Chondrocyte (in vitro differentiated cells): ENCODE measurements at regions not wholly inside any gene's neighbourhood (a gene's known extent, or its start where the extent isn't known, plus 50 kb on each side); places are given as distances from the start of the nearest gene placed in this dataset.

Experiments used
- DNase-seq: peaks from one replicate; pipeline ENCODE4 v3.0.0; 2021; ENCODE audit warnings: mixed read lengths, low spot score
- H3K27ac Mint-ChIP-seq: one replicate; pipeline ENCODE4 v1.8.0; 2021; ENCODE audit warnings: mild to moderate bottlenecking, moderate library complexity, mixed read lengths; ENCODE audit not compliant: unreplicated experiment
- H3K27me3 Mint-ChIP-seq: 2 replicates; pipeline ENCODE4 v1.8.0; 2021; ENCODE audit warnings: low read depth, mixed read lengths
- H3K36me3 Mint-ChIP-seq: 2 replicates; pipeline ENCODE4 v1.8.0; 2021; ENCODE audit warnings: low read depth, mixed read lengths
- H3K4me1 Mint-ChIP-seq: 2 replicates; pipeline ENCODE4 v1.8.0; 2021; ENCODE audit warnings: low read depth, mild to moderate bottlenecking, mixed read lengths
- H3K4me3 Mint-ChIP-seq: one replicate; pipeline ENCODE4 v1.8.0; 2021; ENCODE audit warnings: mild to moderate bottlenecking, moderate library complexity, mixed read lengths; ENCODE audit not compliant: unreplicated experiment
- H3K9me3 Mint-ChIP-seq: 2 replicates; pipeline ENCODE4 v1.8.0; 2021; ENCODE audit warnings: low read depth, mixed read lengths
- TF ChIP-seq, protein P1 (sequence below): fragments of 200-600 bp; sonication (generic); IDR thresholded peaks from 2 replicates; pipeline ENCODE4 v1.5.0; 2021; ENCODE audit warnings: antibody characterized with exemption, mild to moderate bottlenecking, moderate library complexity

DNA sequence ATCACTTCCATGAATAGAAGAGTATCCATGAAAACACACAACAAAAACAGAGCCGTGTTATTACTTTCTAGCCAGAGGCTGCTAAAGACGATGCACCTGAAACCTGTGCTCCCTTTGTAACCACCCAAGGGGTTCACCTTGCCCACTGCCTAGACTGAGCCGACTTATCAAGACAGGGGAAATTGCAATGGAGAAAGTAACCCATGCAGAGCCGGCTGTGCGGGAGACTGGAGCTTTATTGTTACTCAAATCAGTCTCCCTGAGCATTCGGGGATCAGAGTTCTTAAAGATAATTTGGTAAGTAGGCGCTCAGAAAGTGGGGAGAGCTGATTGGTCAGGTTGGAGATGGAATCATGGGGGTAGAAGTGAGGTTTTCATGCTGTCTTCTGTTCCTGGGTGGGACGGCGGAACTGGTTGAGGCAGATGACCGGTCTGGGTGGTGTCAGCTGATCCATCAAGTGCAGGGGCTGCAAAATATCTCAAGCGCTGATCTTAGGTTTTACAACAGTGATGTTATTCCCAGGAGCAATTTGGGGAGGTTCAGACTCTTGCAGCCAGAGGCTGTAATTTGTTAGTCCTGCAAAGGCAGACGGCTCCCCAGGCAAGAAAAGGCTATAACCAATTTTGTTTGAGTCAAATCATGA is 366.6 kb downstream of the PREX1 start:
- TF ChIP-seq, protein P1, sequence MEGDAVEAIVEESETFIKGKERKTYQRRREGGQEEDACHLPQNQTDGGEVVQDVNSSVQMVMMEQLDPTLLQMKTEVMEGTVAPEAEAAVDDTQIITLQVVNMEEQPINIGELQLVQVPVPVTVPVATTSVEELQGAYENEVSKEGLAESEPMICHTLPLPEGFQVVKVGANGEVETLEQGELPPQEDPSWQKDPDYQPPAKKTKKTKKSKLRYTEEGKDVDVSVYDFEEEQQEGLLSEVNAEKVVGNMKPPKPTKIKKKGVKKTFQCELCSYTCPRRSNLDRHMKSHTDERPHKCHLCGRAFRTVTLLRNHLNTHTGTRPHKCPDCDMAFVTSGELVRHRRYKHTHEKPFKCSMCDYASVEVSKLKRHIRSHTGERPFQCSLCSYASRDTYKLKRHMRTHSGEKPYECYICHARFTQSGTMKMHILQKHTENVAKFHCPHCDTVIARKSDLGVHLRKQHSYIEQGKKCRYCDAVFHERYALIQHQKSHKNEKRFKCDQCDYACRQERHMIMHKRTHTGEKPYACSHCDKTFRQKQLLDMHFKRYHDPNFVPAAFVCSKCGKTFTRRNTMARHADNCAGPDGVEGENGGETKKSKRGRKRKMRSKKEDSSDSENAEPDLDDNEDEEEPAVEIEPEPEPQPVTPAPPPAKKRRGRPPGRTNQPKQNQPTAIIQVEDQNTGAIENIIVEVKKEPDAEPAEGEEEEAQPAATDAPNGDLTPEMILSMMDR: no peak
- Mint-ChIP-seq H3K4me3 (no peak overlapping the region), H3K27ac (no peak overlapping the region), H3K27me3 (peaks cover 25% of the 10 kb centered on the region), H3K9me3 (peaks cover under 1% of the 10 kb centered on the region), H3K4me1 (peaks cover 11% of the 10 kb centered on the region), H3K36me3 (no peaks in the 10 kb centered on the region)
- no peak for DNase-seq

DNA sequence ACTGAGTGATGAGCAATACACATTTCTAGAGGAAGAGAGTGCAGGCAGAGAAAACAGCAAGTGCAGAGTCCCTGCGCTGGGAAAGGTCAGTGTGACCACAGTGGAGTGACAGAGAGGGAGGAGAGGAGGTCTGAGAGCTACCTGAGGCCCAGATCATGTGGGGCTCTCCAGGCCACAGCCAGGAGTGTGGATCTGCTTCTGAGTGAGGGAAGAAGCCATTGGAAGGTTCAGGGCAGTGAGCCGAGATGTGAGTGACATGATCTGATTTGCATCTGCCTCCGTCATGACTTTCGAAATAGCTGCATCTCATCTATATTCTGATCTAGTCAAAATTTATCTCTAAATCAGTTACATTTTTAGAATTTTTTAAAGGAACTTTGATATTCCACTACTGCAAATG is 367.1 kb downstream of the PREX1 start:
- TF ChIP-seq, protein P1: no peak
- no peak overlapping the region for H3K27ac Mint-ChIP-seq
- peaks cover 16% of the 10 kb centered on the region for H3K4me1 Mint-ChIP-seq
- no peaks in the 10 kb centered on the region for H3K9me3 Mint-ChIP-seq
- no peak overlapping the region for H3K4me3 Mint-ChIP-seq
- peaks cover 29% of the 10 kb centered on the region for H3K27me3 Mint-ChIP-seq
- no peaks in the 10 kb centered on the region for H3K36me3 Mint-ChIP-seq
- no peak for DNase-seq

DNA sequence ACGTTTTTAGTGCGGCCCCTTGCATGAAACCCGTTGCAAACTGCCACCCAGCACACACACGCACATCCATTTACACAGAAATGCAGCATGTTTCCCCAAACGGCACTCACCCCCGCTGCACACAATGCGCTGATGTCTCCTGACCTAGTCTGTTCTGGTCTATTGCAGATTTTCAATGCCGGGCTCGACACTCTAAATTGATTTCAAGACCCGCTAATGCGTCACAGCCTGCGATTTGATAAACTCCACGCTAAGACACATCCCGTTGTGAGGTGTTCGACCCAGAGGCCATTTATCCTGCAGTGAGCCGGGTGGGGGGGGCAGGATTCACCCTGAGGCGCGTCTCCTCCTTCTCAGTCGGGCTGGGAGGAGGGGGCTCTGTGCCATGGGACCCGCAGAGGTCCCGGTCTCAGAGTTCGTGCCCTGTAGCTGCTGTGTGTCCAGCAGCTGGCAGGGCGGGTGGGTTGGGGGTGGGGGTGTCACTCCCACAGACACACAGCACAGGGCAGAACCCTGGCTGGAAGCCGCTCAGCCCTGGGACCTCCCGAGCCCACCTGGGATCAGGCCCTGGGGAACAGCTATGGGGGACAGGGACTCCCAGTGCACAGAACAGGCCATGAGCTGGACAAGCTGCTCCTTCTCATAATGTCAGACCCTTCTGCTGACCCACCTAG is 367.9 kb downstream of the PREX1 start:
- H3K27me3 Mint-ChIP-seq: peaks cover 34% of the 10 kb centered on the region
- TF ChIP-seq, protein P1: no peak
- no peak overlapping the region for H3K27ac Mint-ChIP-seq
- no peak overlapping the region for H3K4me3 Mint-ChIP-seq
- no peak for DNase-seq
- no peaks in the 10 kb centered on the region for H3K36me3 Mint-ChIP-seq
- H3K9me3 Mint-ChIP-seq: no peaks in the 10 kb centered on the region
- peaks cover 17% of the 10 kb centered on the region for H3K4me1 Mint-ChIP-seq

DNA sequence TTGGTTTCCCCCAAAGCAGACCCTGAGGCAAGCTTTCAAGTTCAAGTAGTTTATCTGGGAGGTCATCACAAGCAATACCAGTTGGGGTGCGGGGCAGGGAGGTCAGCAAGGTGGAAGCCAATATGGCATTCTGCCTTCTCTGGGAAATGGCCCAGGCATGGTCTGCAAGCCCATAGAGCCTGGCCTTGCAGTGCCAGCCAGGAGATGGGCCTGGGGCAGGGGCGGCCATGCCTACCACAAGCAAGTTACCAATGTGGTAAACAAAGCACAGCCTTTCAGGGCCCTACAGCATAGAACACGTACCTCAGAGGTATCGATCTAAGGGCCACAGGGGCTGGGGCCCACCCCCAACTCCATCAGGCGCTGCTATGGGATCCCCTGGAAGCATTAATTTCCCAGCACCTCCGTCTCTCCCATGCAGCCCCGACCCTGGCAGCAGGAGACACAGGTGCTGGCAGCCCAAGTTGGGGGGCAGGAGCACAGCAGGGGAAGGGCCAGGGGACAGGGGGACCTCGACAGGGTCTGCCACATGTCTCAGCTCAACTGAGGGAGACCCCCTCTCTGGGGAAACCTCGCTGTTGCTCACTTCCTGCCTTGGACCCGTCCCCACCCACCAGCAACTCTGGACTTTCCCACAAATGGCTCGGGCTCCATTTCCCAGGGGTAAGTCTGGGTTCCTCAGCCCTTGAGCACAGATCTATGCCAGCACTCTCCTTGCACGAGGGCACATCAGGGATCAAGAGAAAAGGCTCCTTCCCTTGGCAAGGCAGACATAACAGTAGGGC is 369.0 kb downstream of the PREX1 start:
- H3K4me1 Mint-ChIP-seq: peaks cover 13% of the 10 kb centered on the region
- no peak overlapping the region for H3K27ac Mint-ChIP-seq
- no peak overlapping the region for H3K4me3 Mint-ChIP-seq

GRCh38 chr20:48458003-48458377 is 369.8 kb downstream of the PREX1 start:
- H3K27me3 Mint-ChIP-seq: peaks cover 47% of the 10 kb centered on the region
- H3K36me3 Mint-ChIP-seq: no peaks in the 10 kb centered on the region

More for the DNA sequence above, 369.0 kb downstream of the PREX1 start:
- no peaks in the 10 kb centered on the region for H3K9me3 Mint-ChIP-seq
- peaks cover 41% of the 10 kb centered on the region for H3K27me3 Mint-ChIP-seq
- DNase-seq: no peak
- TF ChIP-seq, protein P1: no peak
- H3K36me3 Mint-ChIP-seq: no peaks in the 10 kb centered on the region

More at GRCh38 chr20:48458003-48458377, 369.8 kb downstream of the PREX1 start:
- no peak for DNase-seq
- Mint-ChIP-seq H3K4me1 (peaks cover 7% of the 10 kb centered on the region), H3K9me3 (no peaks in the 10 kb centered on the region), H3K27ac (no peak overlapping the region), H3K4me3 (no peak overlapping the region)
- TF ChIP-seq, protein P1: no peak
